ENCODE measurements at regions not wholly inside any gene's neighbourhood (a gene's known extent, or its start where the extent isn't known, plus 50 kb on each side); places are given as distances from the start of the nearest gene placed in this dataset.

GRCh38 chr12:34399631-34400410 lies 377.5 kb downstream of the ALG10 start:
- TF ChIP-seq CTCF (IDR thresholded peaks at IDR 0.05): no peak
- ATAC-seq: no peak
- H3K9me3 ChIP-seq: peaks cover 0 to 100% (median 4%) of the 10 kb centered on the region in 11 donors
- no peaks in the 10 kb centered on the region for H3K36me3 ChIP-seq
- no peak overlapping the region for H3K27ac ChIP-seq
- intact Hi-C loops (cut with DNase I): no loop called here
- H3K27me3 ChIP-seq: peaks cover 0 to 8% (median 0%) of the 10 kb centered on the region in 7 donors
- H3K4me1 ChIP-seq: no peaks in the 10 kb centered on the region
- H3K4me3 ChIP-seq: no peak overlapping the region
- DNase-seq: peak; percentile 1 to 2
- 63 to 69% methylated on average over 23 of the region's 23 CpGs for WGBS, 2 donors

- ATAC-seq (no peak), DNase-seq (peak in 1 of 2 donors; percentile 4)
- peaks cover 0 to 100% (median 4%) of the 10 kb centered on the region in 11 donors for H3K9me3 ChIP-seq
Measured at GRCh38 chr12:34400411-34400881, 378.1 kb downstream of the ALG10 start.

GRCh38 chr12:34400986-34401658 lies 378.8 kb downstream of the ALG10 start:
- H3K27me3 ChIP-seq: peaks cover 0 to 5% (median 0%) of the 10 kb centered on the region in 7 donors
- ATAC-seq: no peak
- TF ChIP-seq CTCF (IDR thresholded peaks at IDR 0.05): no peak

More at GRCh38 chr12:34400411-34400881, 378.1 kb downstream of the ALG10 start:
- Histone ChIP-seq H3K27ac (no peak overlapping the region), H3K4me1 (no peaks in the 10 kb centered on the region), H3K27me3 (peaks cover 0 to 8% (median 0%) of the 10 kb centered on the region in 7 donors), H3K4me3 (no peak overlapping the region), H3K36me3 (no peaks in the 10 kb centered on the region)
- intact Hi-C loops (cut with DNase I): no loop called here
- TF ChIP-seq CTCF (IDR thresholded peaks at IDR 0.05): no peak
- 69 to 77% methylated on average over 12 of the region's 12 CpGs for WGBS, 2 donors

GRCh38 chr12:34401659-34402227 lies 379.4 kb downstream of the ALG10 start:
- Histone ChIP-seq H3K4me1 (no peaks in the 10 kb centered on the region), H3K9me3 (peaks cover 0 to 100% (median 17%) of the 10 kb centered on the region in 11 donors), H3K27ac (no peak overlapping the region), H3K4me3 (no peak overlapping the region), H3K36me3 (no peaks in the 10 kb centered on the region), H3K27me3 (peaks cover 0 to 4% (median 0%) of the 10 kb centered on the region in 7 donors)
- WGBS, 2 donors: 46 to 51% methylated on average over 28 of the region's 28 CpGs
- ATAC-seq (no peak), DNase-seq (peak in 1 of 2 donors; percentile 6)
- TF ChIP-seq CTCF (IDR thresholded peaks at IDR 0.05): no peak
- intact Hi-C loops (cut with DNase I): no loop called here

More at GRCh38 chr12:34400986-34401658, 378.8 kb downstream of the ALG10 start:
- no peak overlapping the region for H3K27ac ChIP-seq
- no peaks in the 10 kb centered on the region for H3K4me1 ChIP-seq
- no peaks in the 10 kb centered on the region for H3K36me3 ChIP-seq
- DNase-seq: peak in 1 of 2 donors; percentile 2
- intact Hi-C loops (cut with DNase I): no loop called here
- no peak overlapping the region for H3K4me3 ChIP-seq
- WGBS, 2 donors: 62 to 65% methylated on average over 25 of the region's 25 CpGs
- peaks cover 0 to 100% (median 11%) of the 10 kb centered on the region in 11 donors for H3K9me3 ChIP-seq
